Erythroblast (primary cell): ENCODE measurements at regions not wholly inside any gene's neighbourhood (a gene's known extent, or its start where the extent isn't known, plus 50 kb on each side); places are given as distances from the start of the nearest gene placed in this dataset.

Experiments
- GATA1 ChIP-seq: IDR thresholded peaks from 2 replicates; pipeline ENCODE4 v1.6.1; 2011; ENCODE audit warnings: low read depth, mild to moderate bottlenecking, control low read depth, low read length, moderate library complexity
- POLR2A ChIP-seq: IDR thresholded peaks from 2 replicates; pipeline ENCODE4 v1.6.1; 2011; ENCODE audit warnings: mild to moderate bottlenecking, low read length

- no peak for TF ChIP-seq GATA1
- TF ChIP-seq POLR2A, result no peak
These were observed 244.5 kb downstream of the DDX3Y start for GRCh38 chrY:13149148-13149547.
